ENCODE measurements at regions not wholly inside any gene's neighbourhood (a gene's known extent, or its start where the extent isn't known, plus 50 kb on each side); places are given as distances from the start of the nearest gene placed in this dataset.
"Not testable (repeated sequence)": the region's sequence is repeated elsewhere in the genome, so short reads cannot be mapped to it uniquely, and the experiment has no call there.

GRCh38 chr10:37572206-37572605 lies 285.2 kb downstream of the ZNF248 start:
- no peak for DNase-seq
- no peak for ATAC-seq

- no peak for ATAC-seq
- DNase-seq, result no peak
Measured at GRCh38 chr10:37566332-37566731, 291.1 kb downstream of the ZNF248 start.

GRCh38 chr10:37563715-37564108 lies 293.7 kb downstream of the ZNF248 start:
- ATAC-seq (no peak), DNase-seq (no peak)

- no peak for ATAC-seq
- DNase-seq, result no peak
Measured at GRCh38 chr10:37563107-37563714, 294.2 kb downstream of the ZNF248 start.

GRCh38 chr10:37552881-37553280 lies 304.5 kb downstream of the ZNF248 start:
- no peak for ATAC-seq

GRCh38 chr10:37549054-37549453 lies 308.4 kb downstream of the ZNF248 start:
- DNase-seq (no peak), ATAC-seq (no peak)

More at GRCh38 chr10:37552881-37553280, 304.5 kb downstream of the ZNF248 start:
- no peak for DNase-seq

GRCh38 chr10:37535459-37536246 lies 321.8 kb downstream of the ZNF248 start:
- ATAC-seq (no peak), DNase-seq (no peak)

- DNase-seq (no peak), ATAC-seq (no peak)
Measured at GRCh38 chr10:37534166-37534565, 323.2 kb downstream of the ZNF248 start.

- not testable (repeated sequence) for DNase-seq, ATAC-seq
Measured at GRCh38 chr10:37525410-37525809, 332.0 kb downstream of the ZNF248 start.

GRCh38 chr10:37520488-37520887 lies 336.9 kb downstream of the ZNF248 start:
- DNase-seq (no peak), ATAC-seq (no peak)

GRCh38 chr10:37510520-37510919 lies 346.9 kb downstream of the ZNF248 start:
- not testable (repeated sequence) for DNase-seq, ATAC-seq

- no peak for DNase-seq
- ATAC-seq, result no peak
Measured at GRCh38 chr10:37496061-37496460, 361.3 kb downstream of the ZNF248 start.

- no peak for DNase-seq
- ATAC-seq, result no peak
Measured at GRCh38 chr10:37495415-37495814, 362.0 kb downstream of the ZNF248 start.

- ATAC-seq, result not testable (repeated sequence)
Measured at GRCh38 chr10:37493185-37493796, 364.1 kb downstream of the ZNF248 start.

GRCh38 chr10:37490266-37490665 lies 364.9 kb downstream of the ANKRD30A start:
- ATAC-seq (no peak), DNase-seq (no peak)

More at GRCh38 chr10:37493185-37493796, 364.1 kb downstream of the ZNF248 start:
- not testable (repeated sequence) for DNase-seq

GRCh38 chr10:37489658-37490003 lies 364.2 kb downstream of the ANKRD30A start:
- ATAC-seq, result no peak

GRCh38 chr10:37488792-37489657 lies 363.6 kb downstream of the ANKRD30A start:
- DNase-seq (no peak), ATAC-seq (no peak)

More at GRCh38 chr10:37489658-37490003, 364.2 kb downstream of the ANKRD30A start:
- DNase-seq, result no peak

GRCh38 chr10:37480596-37480995 lies 355.2 kb downstream of the ANKRD30A start:
- not testable (repeated sequence) for DNase-seq, ATAC-seq

- DNase-seq (no peak), ATAC-seq (no peak)
Measured at GRCh38 chr10:37479469-37479868, 354.1 kb downstream of the ANKRD30A start.

- DNase-seq (no peak), ATAC-seq (no peak)
Measured at GRCh38 chr10:37478381-37478780, 353.0 kb downstream of the ANKRD30A start.

- DNase-seq, result no peak
Measured at GRCh38 chr10:37476285-37476684, 350.9 kb downstream of the ANKRD30A start.

GRCh38 chr10:37474645-37475044 lies 349.2 kb downstream of the ANKRD30A start:
- ATAC-seq (no peak), DNase-seq (no peak)

More at GRCh38 chr10:37476285-37476684, 350.9 kb downstream of the ANKRD30A start:
- no peak for ATAC-seq

All from stimulated activated naive CD8-positive, alpha-beta T cell treated with anti-CD3 and anti-CD28 coated beads, Interleukin-15, Interleukin-2, amounts not matched to agents 100 U/mL and 50 U/mL, for 24 hours (primary cell).